ENCODE measurements at regions not wholly inside any gene's neighbourhood (a gene's known extent, or its start where the extent isn't known, plus 50 kb on each side); places are given as distances from the start of the nearest gene placed in this dataset.
"Not testable (repeated sequence)": the region's sequence is repeated elsewhere in the genome, so short reads cannot be mapped to it uniquely, and the experiment has no call there.

DNA sequence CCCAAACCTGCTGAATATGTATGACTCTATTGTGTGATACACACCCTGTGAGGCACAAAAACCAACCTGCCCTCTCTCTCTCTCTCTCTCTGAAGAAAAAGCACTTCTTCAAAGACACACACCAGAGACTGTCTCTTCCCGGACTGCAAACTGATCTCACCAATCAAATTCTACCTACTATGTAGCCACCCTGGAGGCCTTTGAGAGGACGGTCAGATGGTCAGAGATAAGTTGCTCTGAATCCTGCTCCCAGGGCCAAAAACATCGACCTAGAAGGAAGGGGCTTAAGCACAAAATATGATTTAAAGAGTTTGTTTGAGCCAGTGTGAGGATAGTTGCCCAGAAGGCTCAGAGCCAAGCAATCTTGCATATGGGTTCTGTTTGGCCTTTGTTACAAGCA lies 59.2 kb upstream of the PPIAL4F start:
- TF ChIP-seq, protein P1, sequence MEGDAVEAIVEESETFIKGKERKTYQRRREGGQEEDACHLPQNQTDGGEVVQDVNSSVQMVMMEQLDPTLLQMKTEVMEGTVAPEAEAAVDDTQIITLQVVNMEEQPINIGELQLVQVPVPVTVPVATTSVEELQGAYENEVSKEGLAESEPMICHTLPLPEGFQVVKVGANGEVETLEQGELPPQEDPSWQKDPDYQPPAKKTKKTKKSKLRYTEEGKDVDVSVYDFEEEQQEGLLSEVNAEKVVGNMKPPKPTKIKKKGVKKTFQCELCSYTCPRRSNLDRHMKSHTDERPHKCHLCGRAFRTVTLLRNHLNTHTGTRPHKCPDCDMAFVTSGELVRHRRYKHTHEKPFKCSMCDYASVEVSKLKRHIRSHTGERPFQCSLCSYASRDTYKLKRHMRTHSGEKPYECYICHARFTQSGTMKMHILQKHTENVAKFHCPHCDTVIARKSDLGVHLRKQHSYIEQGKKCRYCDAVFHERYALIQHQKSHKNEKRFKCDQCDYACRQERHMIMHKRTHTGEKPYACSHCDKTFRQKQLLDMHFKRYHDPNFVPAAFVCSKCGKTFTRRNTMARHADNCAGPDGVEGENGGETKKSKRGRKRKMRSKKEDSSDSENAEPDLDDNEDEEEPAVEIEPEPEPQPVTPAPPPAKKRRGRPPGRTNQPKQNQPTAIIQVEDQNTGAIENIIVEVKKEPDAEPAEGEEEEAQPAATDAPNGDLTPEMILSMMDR (conservative IDR thresholded peaks at IDR 0.05; ENCODE audit: low read depth, low read length) = not testable (repeated sequence)
- not testable (repeated sequence) for TF ChIP-seq EZH2 (IDR thresholded peaks at IDR 0.05; ENCODE audit: low read length, unreplicated experiment); EZH2phosphoT487 (IDR thresholded peaks at IDR 0.05; ENCODE audit: borderline replicate concordance, low read length)

Measured in PC-3 (cell line).